ENCODE measurements at regions not wholly inside any gene's neighbourhood (a gene's known extent, or its start where the extent isn't known, plus 50 kb on each side); places are given as distances from the start of the nearest gene placed in this dataset.

GRCh38 chr17:72594248-72594647 lies 473.4 kb downstream of the SOX9 start:
- TF ChIP-seq POLR2A (IDR thresholded peaks at IDR 0.05; ENCODE audit: low read length) (no peak), GATA1 (IDR thresholded peaks at IDR 0.05; ENCODE audit: low read depth, low read length) (no peak)
